Brain microvascular endothelial cell (primary cell): ENCODE measurements at regions not wholly inside any gene's neighbourhood (a gene's known extent, or its start where the extent isn't known, plus 50 kb on each side); places are given as distances from the start of the nearest gene placed in this dataset.

Experiments
- DNase-seq: peaks from one replicate; pipeline ENCODE4 v3.0.0-alpha.2; 2020
- H3K27ac ChIP-seq: fragments of 250-450 bp; sonication (Bioruptor Pico); 2 replicates; pipeline ENCODE4 v1.5.1; 2020; ENCODE audit warnings: mild to moderate bottlenecking, moderate library complexity
- H3K27me3 ChIP-seq: fragments of 250-450 bp; sonication (Bioruptor Pico); replicated peaks from 2 replicates; pipeline ENCODE4 v1.5.1; 2020; ENCODE audit warnings: mild to moderate bottlenecking
- H3K36me3 ChIP-seq: fragments of 250-450 bp; sonication (Bioruptor Pico); replicated peaks from 2 replicates; pipeline ENCODE4 v1.5.1; 2020; ENCODE audit warnings: mild to moderate bottlenecking
- H3K4me3 ChIP-seq: 2 replicates; pipeline ENCODE4 v1.5.1; 2011; ENCODE audit warnings: low read depth, mild to moderate bottlenecking, control low read depth, low read length, moderate library complexity
- CTCF ChIP-seq: IDR thresholded peaks from 2 replicates; pipeline ENCODE4 v1.5.1; 2011; ENCODE audit warnings: low read depth, mild to moderate bottlenecking, moderate library complexity, low read length, control low read depth, inconsistent platforms; ENCODE audit errors: missing control alignments
- in situ Hi-C: cut with HindIII; loops from 2 replicates; pipeline ENCODE4 v1.10.0; 2017; ENCODE audit warnings: low sequenced_read_pairs, low pct_ligation_motif_present

GRCh38 chr10:26642896-26643653, 54.4 kb upstream of the PDSS1 start:
- Histone ChIP-seq H3K27ac (no peak overlapping the region), H3K27me3 (no peaks in the 10 kb centered on the region), H3K36me3 (no peaks in the 10 kb centered on the region), H3K4me3 (no peak overlapping the region)
- DNase-seq: no peak
- in situ Hi-C loops: no loop called here
- no peak for TF ChIP-seq CTCF

GRCh38 chr10:26647602-26648244, 49.8 kb upstream of the PDSS1 start:
- Histone ChIP-seq H3K4me3 (no peak overlapping the region), H3K27me3 (no peaks in the 10 kb centered on the region), H3K36me3 (no peaks in the 10 kb centered on the region), H3K27ac (no peak overlapping the region)
- DNase-seq: no peak
- TF ChIP-seq CTCF: no peak
- in situ Hi-C loops: no loop called here
